ENCODE measurements at regions not wholly inside any gene's neighbourhood (a gene's known extent, or its start where the extent isn't known, plus 50 kb on each side); places are given as distances from the start of the nearest gene placed in this dataset.
"Not testable (repeated sequence)": the region's sequence is repeated elsewhere in the genome, so short reads cannot be mapped to it uniquely, and the experiment has no call there.

GRCh38 chr2:113365791-113366190 is 71.7 kb upstream of the ZNG1B start:
- H3K4me3 ChIP-seq (ENCODE audit: control extremely low read depth in 1 of 5, extremely low read depth in 1 of 5, insufficient read depth in 1 of 5, low read depth in 2 of 5, low read length in 4 of 5); H3K27ac ChIP-seq (ENCODE audit: low read length in 2 of 2); DNase-seq; H3K27me3 ChIP-seq (replicated peaks in 1 of 4; ENCODE audit: control extremely low read depth in 1 of 4, control insufficient read depth in 3 of 4, insufficient read depth in 4 of 4, low read length in 3 of 4); H3K36me3 ChIP-seq (replicated peaks in 1 of 2; ENCODE audit: control extremely low read depth in 1 of 2, control insufficient read depth in 1 of 2, extremely low read depth in 1 of 2, insufficient read depth in 2 of 2, low read length in 1 of 2); H3K9me3 ChIP-seq (ENCODE audit: control extremely low read depth in 1 of 3, control insufficient read depth in 2 of 3, insufficient read depth in 1 of 3, low read length in 2 of 3); ATAC-seq (ENCODE audit: low read depth); H3K4me3 Mint-ChIP-seq; intact Hi-C loops (cut with micrococcal nuclease); H3K9me3 Mint-ChIP-seq (ENCODE audit: insufficient read depth); H3K79me2 ChIP-seq (ENCODE audit: control insufficient read depth, insufficient read depth, low read length); POLR2A ChIA-PET; H2AFZ ChIP-seq (ENCODE audit: insufficient read depth, low read depth, low read length, poor library complexity, severe bottlenecking); H3K4me1 Mint-ChIP-seq; H3K27ac Mint-ChIP-seq; H3K4me2 ChIP-seq (replicated peaks; ENCODE audit: low read depth, low read length, poor library complexity, severe bottlenecking); H3K9ac ChIP-seq (ENCODE audit: low read length); H3K27me3 Mint-ChIP-seq; H3K4me1 ChIP-seq (ENCODE audit: control insufficient read depth in 2 of 2, insufficient read depth in 2 of 2, low read length in 2 of 2); H4K20me1 ChIP-seq (ENCODE audit: control insufficient read depth, insufficient read depth, low read length, poor library complexity, severe bottlenecking): not testable (repeated sequence)
- WGBS (ENCODE audit: insufficient coverage): no CpG with 5 or more reads among the region's 2 CpGs
- CTCF ChIA-PET: interaction anchor here (1.1 kb wide), 1 partner anchor 161 kb away, joined by 3 read pairs; no protein-coding TSS in a partner anchor

- H3K27ac ChIP-seq (ENCODE audit: low read length in 2 of 2); H4K20me1 ChIP-seq (ENCODE audit: control insufficient read depth, insufficient read depth, low read length, poor library complexity, severe bottlenecking); H3K4me1 ChIP-seq (ENCODE audit: control insufficient read depth in 2 of 2, insufficient read depth in 2 of 2, low read length in 2 of 2); H3K9me3 Mint-ChIP-seq (ENCODE audit: insufficient read depth); H3K27me3 Mint-ChIP-seq; H3K27ac Mint-ChIP-seq; intact Hi-C loops (cut with micrococcal nuclease); H3K4me1 Mint-ChIP-seq; H2AFZ ChIP-seq (ENCODE audit: insufficient read depth, low read depth, low read length, poor library complexity, severe bottlenecking); H3K36me3 ChIP-seq (replicated peaks in 1 of 2; ENCODE audit: control extremely low read depth in 1 of 2, control insufficient read depth in 1 of 2, extremely low read depth in 1 of 2, insufficient read depth in 2 of 2, low read length in 1 of 2); H3K4me2 ChIP-seq (replicated peaks; ENCODE audit: low read depth, low read length, poor library complexity, severe bottlenecking); H3K79me2 ChIP-seq (ENCODE audit: control insufficient read depth, insufficient read depth, low read length); H3K4me3 ChIP-seq (ENCODE audit: control extremely low read depth in 1 of 5, extremely low read depth in 1 of 5, insufficient read depth in 1 of 5, low read depth in 2 of 5, low read length in 4 of 5); H3K4me3 Mint-ChIP-seq; POLR2A ChIA-PET; H3K9ac ChIP-seq (ENCODE audit: low read length); H3K9me3 ChIP-seq (ENCODE audit: control extremely low read depth in 1 of 3, control insufficient read depth in 2 of 3, insufficient read depth in 1 of 3, low read length in 2 of 3); H3K27me3 ChIP-seq (replicated peaks in 1 of 4; ENCODE audit: control extremely low read depth in 1 of 4, control insufficient read depth in 3 of 4, insufficient read depth in 4 of 4, low read length in 3 of 4); DNase-seq; ATAC-seq (ENCODE audit: low read depth): not testable (repeated sequence)
- CTCF ChIA-PET: interaction anchor here (0.6 to 1.1 kb wide), 3 partner anchors 161 to 227 kb away, joined by 3 to 4 read pairs (median 4); no protein-coding TSS in a partner anchor
Measured at GRCh38 chr2:113365290-113365689, 72.2 kb upstream of the ZNG1B start.

- Histone ChIP-seq H3K79me2 (ENCODE audit: control insufficient read depth, insufficient read depth, low read length) (no peaks in the 10 kb centered on the region), H3K4me2 (replicated peaks; ENCODE audit: low read depth, low read length, poor library complexity, severe bottlenecking) (no peak overlapping the region), H3K9ac (ENCODE audit: low read length) (no peak overlapping the region), H2AFZ (ENCODE audit: insufficient read depth, low read depth, low read length, poor library complexity, severe bottlenecking) (no peak overlapping the region), H3K36me3 (replicated peaks in 1 of 2; ENCODE audit: control extremely low read depth in 1 of 2, control insufficient read depth in 1 of 2, extremely low read depth in 1 of 2, insufficient read depth in 2 of 2, low read length in 1 of 2) (no peaks in the 10 kb centered on the region), H4K20me1 (ENCODE audit: control insufficient read depth, insufficient read depth, low read length, poor library complexity, severe bottlenecking) (no peaks in the 10 kb centered on the region), H3K27me3 (replicated peaks in 1 of 4; ENCODE audit: control extremely low read depth in 1 of 4, control insufficient read depth in 3 of 4, insufficient read depth in 4 of 4, low read length in 3 of 4) (no peaks in the 10 kb centered on the region), H3K27ac (ENCODE audit: low read length in 2 of 2) (no peak overlapping the region), H3K4me1 (ENCODE audit: control insufficient read depth in 2 of 2, insufficient read depth in 2 of 2, low read length in 2 of 2) (no peaks in the 10 kb centered on the region), H3K4me3 (ENCODE audit: control extremely low read depth in 1 of 5, extremely low read depth in 1 of 5, insufficient read depth in 1 of 5, low read depth in 2 of 5, low read length in 4 of 5) (no peak overlapping the region), H3K9me3 (ENCODE audit: control extremely low read depth in 1 of 3, control insufficient read depth in 2 of 3, insufficient read depth in 1 of 3, low read length in 2 of 3) (no peaks in the 10 kb centered on the region)
- no peaks in the 10 kb centered on the region for H3K4me1 Mint-ChIP-seq
- no peak overlapping the region for H3K4me3 Mint-ChIP-seq
- no peaks in the 10 kb centered on the region for H3K9me3 Mint-ChIP-seq (ENCODE audit: insufficient read depth)
- no peak for DNase-seq
- no peak overlapping the region for H3K27ac Mint-ChIP-seq
- intact Hi-C loops (cut with micrococcal nuclease): no loop called here
- TF ChIP-seq EZH2 (IDR thresholded peaks at IDR 0.05; ENCODE audit: borderline replicate concordance, insufficient read depth, low read depth, low read length, poor library complexity, severe bottlenecking) (no peak), CTCF (IDR thresholded peaks at IDR 0.05) (no peak)
- no peaks in the 10 kb centered on the region for H3K27me3 Mint-ChIP-seq
- POLR2A ChIA-PET: no interaction called here
- CTCF ChIA-PET: no interaction called here
- WGBS (ENCODE audit: insufficient coverage): 97% methylated on average over 3 of the region's 3 CpGs
- no peak for ATAC-seq (ENCODE audit: low read depth)
Measured at GRCh38 chr2:113361051-113361450, 76.4 kb upstream of the ZNG1B start.
